Transverse colon (tissue), 4 donors: ENCODE measurements at regions not wholly inside any gene's neighbourhood (a gene's known extent, or its start where the extent isn't known, plus 50 kb on each side); places are given as distances from the start of the nearest gene placed in this dataset.

Experiments used
- POLR2AphosphoS5 ChIP-seq, 3 donors: sonication (generic); formaldehyde crosslinking; IDR thresholded peaks; one replicate each; pipeline ENCODE4 v1.6.1; 2016; ENCODE audit warnings: antibody characterized with exemption in 3 of 3
- TF ChIP-seq, protein P1 (sequence below), 5 experiments: fragments of 200-600 bp in 3 of 5; fragments of 450-650 bp in 2 of 5; sonication (generic) in 3 of 5; IDR thresholded peaks; 1 replicate in 2 of 5; 2 replicates in 3 of 5; pipeline ENCODE4 v1.5.1; 2016 to 2017; ENCODE audit warnings: antibody characterized with exemption in 5 of 5, inconsistent platforms in 3 of 5, mild to moderate bottlenecking in 2 of 5, moderate library complexity in 1 of 5

- TF ChIP-seq, protein P1, sequence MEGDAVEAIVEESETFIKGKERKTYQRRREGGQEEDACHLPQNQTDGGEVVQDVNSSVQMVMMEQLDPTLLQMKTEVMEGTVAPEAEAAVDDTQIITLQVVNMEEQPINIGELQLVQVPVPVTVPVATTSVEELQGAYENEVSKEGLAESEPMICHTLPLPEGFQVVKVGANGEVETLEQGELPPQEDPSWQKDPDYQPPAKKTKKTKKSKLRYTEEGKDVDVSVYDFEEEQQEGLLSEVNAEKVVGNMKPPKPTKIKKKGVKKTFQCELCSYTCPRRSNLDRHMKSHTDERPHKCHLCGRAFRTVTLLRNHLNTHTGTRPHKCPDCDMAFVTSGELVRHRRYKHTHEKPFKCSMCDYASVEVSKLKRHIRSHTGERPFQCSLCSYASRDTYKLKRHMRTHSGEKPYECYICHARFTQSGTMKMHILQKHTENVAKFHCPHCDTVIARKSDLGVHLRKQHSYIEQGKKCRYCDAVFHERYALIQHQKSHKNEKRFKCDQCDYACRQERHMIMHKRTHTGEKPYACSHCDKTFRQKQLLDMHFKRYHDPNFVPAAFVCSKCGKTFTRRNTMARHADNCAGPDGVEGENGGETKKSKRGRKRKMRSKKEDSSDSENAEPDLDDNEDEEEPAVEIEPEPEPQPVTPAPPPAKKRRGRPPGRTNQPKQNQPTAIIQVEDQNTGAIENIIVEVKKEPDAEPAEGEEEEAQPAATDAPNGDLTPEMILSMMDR (IDR thresholded peaks at IDR 0.05) = no peak
- TF ChIP-seq POLR2AphosphoS5 (IDR thresholded peaks at IDR 0.05) = no peak
Measured at GRCh38 chr1:98267423-98267822, 346.6 kb upstream of the DPYD start.
